H9 (cell line): ENCODE measurements at regions not wholly inside any gene's neighbourhood (a gene's known extent, or its start where the extent isn't known, plus 50 kb on each side); places are given as distances from the start of the nearest gene placed in this dataset.

ENCODE experiments used
- DNase-seq: peaks from one replicate; pipeline ENCODE4 v3.0.0-alpha.2; 2017
- H2AFZ ChIP-seq: one replicate; pipeline ENCODE4 v1.6.1; 2013; ENCODE audit warnings: mild to moderate bottlenecking, low read length, control low read depth, moderate library complexity
- H2AK5ac ChIP-seq: 2 replicates; pipeline ENCODE4 v1.6.1; 2013; ENCODE audit warnings: low read length, control low read depth, mixed read lengths; ENCODE audit not compliant: insufficient read length
- H2BK120ac ChIP-seq: one replicate; pipeline ENCODE4 v1.6.1; 2013; ENCODE audit warnings: low read depth, mild to moderate bottlenecking, low read length, control low read depth, inconsistent platforms; ENCODE audit not compliant: poor library complexity, severe bottlenecking
- H2BK12ac ChIP-seq: 2 replicates; pipeline ENCODE4 v1.6.1; 2013; ENCODE audit warnings: low read length, control low read depth, mixed read lengths, low read depth; ENCODE audit not compliant: insufficient read length
- H2BK15ac ChIP-seq: 2 replicates; pipeline ENCODE4 v1.6.1; 2013; ENCODE audit warnings: low read depth, low read length, control low read depth
- H2BK20ac ChIP-seq: one replicate; pipeline ENCODE4 v1.6.1; 2013; ENCODE audit warnings: low read depth, mild to moderate bottlenecking, low read length, control low read depth, inconsistent platforms; ENCODE audit not compliant: poor library complexity, severe bottlenecking
- H2BK5ac ChIP-seq: 2 replicates; pipeline ENCODE4 v1.6.1; 2013; ENCODE audit warnings: low read length, control low read depth, mixed read lengths; ENCODE audit not compliant: insufficient read length
- H3K14ac ChIP-seq: 2 replicates; pipeline ENCODE4 v1.6.1; 2013; ENCODE audit warnings: low read length, control low read depth; ENCODE audit not compliant: insufficient read depth
- H3K18ac ChIP-seq: 2 replicates; pipeline ENCODE4 v1.6.1; 2013; ENCODE audit warnings: low read depth, mild to moderate bottlenecking, mixed read lengths, low read length, control low read depth; ENCODE audit not compliant: insufficient read length
- H3K23ac ChIP-seq: 2 replicates; pipeline ENCODE4 v1.6.1; 2013; ENCODE audit warnings: low read length, control low read depth, mixed read lengths, low read depth; ENCODE audit not compliant: insufficient read length
- H3K23me2 ChIP-seq: 2 replicates; pipeline ENCODE4 v1.6.1; 2013; ENCODE audit warnings: low read depth, mild to moderate bottlenecking, mixed read lengths, low read length, control low read depth; ENCODE audit not compliant: insufficient read length, poor library complexity, severe bottlenecking
- H3K27ac ChIP-seq: 2 replicates; pipeline ENCODE4 v1.5.1; 2013; ENCODE audit warnings: low read length, control low read depth, mixed read lengths, low read depth; ENCODE audit not compliant: insufficient read length
- H3K27me3 ChIP-seq: 2 replicates; pipeline ENCODE4 v1.6.1; 2013; ENCODE audit warnings: low read length, control low read depth, inconsistent platforms; ENCODE audit not compliant: insufficient read depth
- H3K4ac ChIP-seq: 2 replicates; pipeline ENCODE4 v1.6.1; 2013; ENCODE audit warnings: low read depth, mild to moderate bottlenecking, control low read depth, inconsistent platforms, low read length, moderate library complexity
- H3K4me1 ChIP-seq: 2 replicates; pipeline ENCODE4 v1.6.1; 2013; ENCODE audit warnings: low read length, control low read depth, inconsistent platforms; ENCODE audit not compliant: insufficient read depth
- H3K4me2 ChIP-seq: 2 replicates; pipeline ENCODE4 v1.6.1; 2013; ENCODE audit warnings: low read length, control low read depth, mixed read lengths; ENCODE audit not compliant: insufficient read length, insufficient read depth
- H3K56ac ChIP-seq: 2 replicates; pipeline ENCODE4 v1.6.1; 2013; ENCODE audit warnings: low read depth, mild to moderate bottlenecking, mixed read lengths, low read length, control low read depth; ENCODE audit not compliant: insufficient read length
- H3K79me1 ChIP-seq: 2 replicates; pipeline ENCODE4 v1.6.1; 2013; ENCODE audit warnings: low read depth, mild to moderate bottlenecking, moderate library complexity, low read length, control low read depth, inconsistent platforms; ENCODE audit not compliant: insufficient read depth, poor library complexity, severe bottlenecking
- H3K79me2 ChIP-seq: 2 replicates; pipeline ENCODE4 v1.6.1; 2013; ENCODE audit warnings: low read length, control low read depth, inconsistent platforms; ENCODE audit not compliant: insufficient read depth
- H3K9ac ChIP-seq: 2 replicates; pipeline ENCODE4 v1.6.1; 2013; ENCODE audit warnings: low read length, control low read depth, mixed read lengths; ENCODE audit not compliant: insufficient read length; ENCODE audit errors: extremely low read depth
- H3K9me3 ChIP-seq: one replicate; pipeline ENCODE4 v1.6.1; 2013; ENCODE audit warnings: low read depth, low read length, inconsistent platforms; ENCODE audit not compliant: control insufficient read depth
- H3T11ph ChIP-seq: one replicate; pipeline ENCODE4 v1.6.1; 2013; ENCODE audit warnings: mild to moderate bottlenecking, low read length, control low read depth, inconsistent platforms
- H4K20me1 ChIP-seq: one replicate; pipeline ENCODE4 v1.6.1; 2013; ENCODE audit not compliant: control insufficient read depth, insufficient read length, insufficient read depth
- H4K5ac ChIP-seq: 2 replicates; pipeline ENCODE4 v1.6.1; 2013; ENCODE audit warnings: low read depth, mild to moderate bottlenecking, mixed read lengths, low read length, control low read depth; ENCODE audit not compliant: insufficient read length
- H4K8ac ChIP-seq: replicated peaks from 2 replicates; pipeline ENCODE4 v1.6.1; 2013; ENCODE audit warnings: low read length, control low read depth, mixed read lengths, low read depth; ENCODE audit not compliant: insufficient read length
- H4K91ac ChIP-seq: 2 replicates; pipeline ENCODE4 v1.6.1; 2013; ENCODE audit warnings: low read depth, mild to moderate bottlenecking, moderate library complexity, mixed read lengths, low read length, control low read depth; ENCODE audit not compliant: insufficient read length
- H3K27ac Mint-ChIP-seq, 3 experiments: 2 replicates in 2 of 3; 3 replicates in 1 of 3; pipeline ENCODE4 v1.8.0; 2020 to 2021; ENCODE audit warnings: mixed read lengths in 3 of 3, mild to moderate bottlenecking in 1 of 3, moderate library complexity in 1 of 3
- H3K27me3 Mint-ChIP-seq: 2 replicates; pipeline ENCODE4 v1.8.0; 2021; ENCODE audit warnings: low read depth, mild to moderate bottlenecking, moderate library complexity, mixed read lengths
- H3K36me3 Mint-ChIP-seq, 3 experiments: 2 replicates in 2 of 3; 3 replicates in 1 of 3; pipeline ENCODE4 v1.8.0; 2020 to 2021; ENCODE audit warnings: low read depth in 3 of 3, mixed read lengths in 3 of 3; ENCODE audit not compliant: insufficient read depth in 1 of 3
- H3K4me1 Mint-ChIP-seq, 2 experiments: 2 replicates each; pipeline ENCODE4 v1.8.0; 2020; ENCODE audit warnings: mixed read lengths in 2 of 2
- H3K4me3 Mint-ChIP-seq, 2 experiments: 2 replicates in 1 of 2; 3 replicates in 1 of 2; pipeline ENCODE4 v1.8.0; 2020 to 2021; ENCODE audit warnings: mild to moderate bottlenecking in 2 of 2, mixed read lengths in 2 of 2, moderate library complexity in 1 of 2
- H3K9me3 Mint-ChIP-seq, 2 experiments: 2 replicates in 1 of 2; 3 replicates in 1 of 2; pipeline ENCODE4 v1.8.0; 2020; ENCODE audit warnings: mild to moderate bottlenecking in 2 of 2, mixed read lengths in 2 of 2, moderate library complexity in 1 of 2
- WGBS: extraction: QIAGEN DNeasy Blood & Tissue Kit; methylation state at CpG from one replicate; pipeline ENCODE4 v1.1.7; 2013; ENCODE audit warnings: missing lambda C conversion rate, low lambda C conversion rate, mixed read lengths; ENCODE audit not compliant: insufficient read length; ENCODE audit errors: extremely low coverage; 5-methylcytosine and 5-hydroxymethylcytosine counted together
- TF ChIP-seq, protein P1 (sequence below): fragments of 200-600 bp; sonication (generic); conservative IDR thresholded peaks from 3 replicates; pipeline ENCODE4 v1.8.0; 2021; ENCODE audit warnings: antibody characterized with exemption, mild to moderate bottlenecking

DNA sequence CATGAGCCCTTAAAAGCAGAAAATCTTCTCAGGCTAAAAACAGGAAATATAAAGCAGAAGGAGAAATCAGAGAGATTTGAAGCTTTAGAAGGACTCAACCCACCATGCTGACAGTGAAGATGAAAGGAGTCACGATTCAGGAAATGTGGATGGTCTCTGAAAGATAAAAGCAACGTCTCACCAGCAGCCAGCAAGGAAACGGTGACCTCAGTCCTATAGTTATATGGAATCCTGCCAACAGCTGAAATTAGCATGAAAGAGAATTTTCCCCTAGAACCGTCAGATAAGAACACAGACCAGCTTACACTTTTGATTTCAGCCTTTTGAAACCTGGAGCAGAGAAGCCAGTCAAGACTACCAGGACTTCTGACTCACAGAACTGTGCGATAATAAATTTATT lies 715.7 kb upstream of the HTR2C start:
- Histone ChIP-seq H4K20me1 (no peaks in the 10 kb centered on the region), H3K18ac (no peak overlapping the region), H2BK15ac (no peak overlapping the region), H2BK12ac (no peak overlapping the region), H3K9me3 (no peaks in the 10 kb centered on the region), H3K27ac (no peak overlapping the region), H4K5ac (no peak overlapping the region), H3K23ac (no peak overlapping the region), H3K79me1 (no peaks in the 10 kb centered on the region), H3K4me1 (no peaks in the 10 kb centered on the region; the same call in 1 of the 2 replicates), H2AK5ac (no peak overlapping the region), H3K9ac (no peak overlapping the region), H3K27me3 (no peaks in the 10 kb centered on the region), H2BK120ac (no peak overlapping the region), H3K4ac (no peak overlapping the region), H2BK20ac (no peak overlapping the region), H3K23me2 (no peaks in the 10 kb centered on the region), H2AFZ (no peak overlapping the region), H4K91ac (no peak overlapping the region), H3K56ac (no peak overlapping the region), H3K79me2 (no peaks in the 10 kb centered on the region), H2BK5ac (no peak overlapping the region), H3K4me2 (no peak overlapping the region), H3K14ac (no peak overlapping the region), H3T11ph (no peak overlapping the region), H4K8ac (no peak overlapping the region)
- TF ChIP-seq, protein P1, sequence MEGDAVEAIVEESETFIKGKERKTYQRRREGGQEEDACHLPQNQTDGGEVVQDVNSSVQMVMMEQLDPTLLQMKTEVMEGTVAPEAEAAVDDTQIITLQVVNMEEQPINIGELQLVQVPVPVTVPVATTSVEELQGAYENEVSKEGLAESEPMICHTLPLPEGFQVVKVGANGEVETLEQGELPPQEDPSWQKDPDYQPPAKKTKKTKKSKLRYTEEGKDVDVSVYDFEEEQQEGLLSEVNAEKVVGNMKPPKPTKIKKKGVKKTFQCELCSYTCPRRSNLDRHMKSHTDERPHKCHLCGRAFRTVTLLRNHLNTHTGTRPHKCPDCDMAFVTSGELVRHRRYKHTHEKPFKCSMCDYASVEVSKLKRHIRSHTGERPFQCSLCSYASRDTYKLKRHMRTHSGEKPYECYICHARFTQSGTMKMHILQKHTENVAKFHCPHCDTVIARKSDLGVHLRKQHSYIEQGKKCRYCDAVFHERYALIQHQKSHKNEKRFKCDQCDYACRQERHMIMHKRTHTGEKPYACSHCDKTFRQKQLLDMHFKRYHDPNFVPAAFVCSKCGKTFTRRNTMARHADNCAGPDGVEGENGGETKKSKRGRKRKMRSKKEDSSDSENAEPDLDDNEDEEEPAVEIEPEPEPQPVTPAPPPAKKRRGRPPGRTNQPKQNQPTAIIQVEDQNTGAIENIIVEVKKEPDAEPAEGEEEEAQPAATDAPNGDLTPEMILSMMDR = no peak
- peaks cover 19 to 60% (median 57%) of the 10 kb centered on the region in 3 experiments for H3K36me3 Mint-ChIP-seq
- H3K4me3 Mint-ChIP-seq = no peak overlapping the region
- no peak overlapping the region for H3K27ac Mint-ChIP-seq
- H3K27me3 Mint-ChIP-seq = no peaks in the 10 kb centered on the region
- H3K4me1 Mint-ChIP-seq = peaks cover 8 to 10% of the 10 kb centered on the region in 2 experiments
- peaks cover 7 to 11% of the 10 kb centered on the region in 2 experiments; a peak in 4 of 5 replicates for H3K9me3 Mint-ChIP-seq
- WGBS = no CpG with 5 or more reads among the region's 5 CpGs
- no peak for DNase-seq
